ENCODE measurements at regions not wholly inside any gene's neighbourhood (a gene's known extent, or its start where the extent isn't known, plus 50 kb on each side); places are given as distances from the start of the nearest gene placed in this dataset.

DNA sequence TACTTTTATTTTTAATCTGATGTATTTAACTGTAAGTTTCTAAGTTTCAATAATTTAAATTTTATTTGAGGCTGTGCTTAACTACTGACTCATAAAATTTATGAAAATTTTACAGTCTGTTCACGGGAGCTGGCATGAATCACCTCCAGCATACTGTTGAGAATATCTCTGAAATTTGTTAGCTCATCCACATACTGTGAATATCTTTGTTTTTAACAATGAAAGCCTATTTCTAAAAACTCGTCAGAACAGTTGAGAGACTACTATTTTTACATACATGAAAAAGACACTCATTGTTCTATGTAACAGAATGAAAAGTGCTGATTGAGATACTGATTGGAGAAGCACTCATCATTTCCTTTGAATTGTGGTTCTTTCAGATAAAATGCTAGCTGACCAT lies 749.3 kb downstream of the TENT5A start:
- TF ChIP-seq EZH2 (IDR thresholded peaks at IDR 0.05; ENCODE audit: insufficient read depth, poor library complexity, severe bottlenecking): no peak
- no peak for TF ChIP-seq EZH2phosphoT487 (IDR thresholded peaks at IDR 0.05; ENCODE audit: insufficient read depth, low read depth)

All from GM23248 (cell line).